HG03095 (cell line): ENCODE measurements at regions not wholly inside any gene's neighbourhood (a gene's known extent, or its start where the extent isn't known, plus 50 kb on each side); places are given as distances from the start of the nearest gene placed in this dataset.

ENCODE experiments used
- ATAC-seq: cut with Tn5 transposase; IDR thresholded peaks from one replicate; pipeline ENCODE4 v1.9.1; 2021; ENCODE audit warnings: moderate library complexity; ENCODE audit not compliant: unreplicated experiment

DNA sequence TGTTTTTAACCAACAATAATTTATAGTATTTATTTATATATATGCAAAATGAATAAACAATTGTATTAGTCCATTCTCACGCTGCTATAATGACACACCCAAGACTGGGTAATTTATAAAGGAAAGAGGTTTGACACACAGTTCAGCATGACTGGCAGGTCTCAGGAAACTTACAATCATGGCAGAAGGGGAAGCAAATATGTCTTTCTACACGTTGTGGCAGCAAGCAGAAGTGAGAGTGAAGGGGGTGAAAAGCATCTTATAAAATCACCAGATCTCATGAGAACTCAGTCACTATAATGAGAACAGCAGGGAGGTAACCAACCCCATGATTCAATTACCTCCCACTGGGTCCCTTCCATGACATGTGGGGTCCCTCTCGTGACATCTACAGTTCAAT is 162.8 kb upstream of the SLITRK3 start:
- ATAC-seq, result no peak

- no peak for ATAC-seq
Observed at GRCh38 chr3:165355316-165355715, 159.1 kb upstream of the SLITRK3 start.

GRCh38 chr3:165347526-165347925 is 151.3 kb upstream of the SLITRK3 start:
- ATAC-seq, result no peak

- ATAC-seq, result no peak
Observed at GRCh38 chr3:165346503-165346902, 150.3 kb upstream of the SLITRK3 start.

DNA sequence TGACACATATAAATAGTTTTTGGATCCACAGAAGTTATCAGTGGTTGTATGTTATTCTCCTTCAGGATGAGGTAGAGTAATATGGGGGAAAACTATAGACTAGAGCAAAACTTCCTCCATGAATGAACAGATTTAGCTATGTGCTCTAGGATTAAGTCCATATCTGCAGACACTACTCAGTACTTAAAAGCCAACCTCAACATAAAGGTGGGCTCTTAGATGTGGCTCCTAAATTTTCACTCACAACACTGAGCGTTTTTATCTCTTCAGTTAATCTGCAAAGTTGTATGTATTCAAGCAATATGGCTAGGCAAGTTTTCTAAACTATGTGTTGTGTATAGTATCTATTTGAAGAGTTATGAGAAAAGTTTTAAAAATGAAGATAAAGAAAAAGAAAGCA is 147.0 kb upstream of the SLITRK3 start:
- ATAC-seq, result no peak

GRCh38 chr3:165339753-165340152 is 143.6 kb upstream of the SLITRK3 start:
- no peak for ATAC-seq

DNA sequence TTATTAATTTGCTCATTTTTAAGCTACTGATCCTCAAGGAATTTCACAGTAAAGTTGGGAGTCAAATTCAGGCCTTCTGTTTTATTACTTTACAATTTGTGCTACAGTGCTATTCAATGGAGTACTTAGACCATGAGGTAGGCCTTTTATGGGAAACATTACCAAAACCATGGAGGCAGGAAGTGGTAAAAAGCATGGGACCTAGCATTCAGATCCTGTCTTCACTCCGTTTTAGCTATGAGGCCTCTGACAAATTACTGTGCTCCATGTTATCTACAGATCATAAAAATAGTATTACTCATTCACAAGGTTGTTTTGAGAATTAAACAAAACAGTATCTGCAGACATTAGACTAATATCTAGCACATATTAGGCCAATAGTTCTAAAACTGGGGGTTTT is 140.6 kb upstream of the SLITRK3 start:
- ATAC-seq, result no peak
